HEK293T (cell line): ENCODE measurements at regions not wholly inside any gene's neighbourhood (a gene's known extent, or its start where the extent isn't known, plus 50 kb on each side); places are given as distances from the start of the nearest gene placed in this dataset.

Experiments
- CTCF ChIA-PET: fragments of 350-600 bp; formaldehyde crosslinking; extraction: SDS; loops from one replicate; lab custom pipeline; 2021; ENCODE audit warnings: antibody characterized with exemption, inconsistent platforms; lab: Yijun Ruan, JAX
- POLR2A ChIA-PET: fragments of 350-600 bp; formaldehyde crosslinking; extraction: SDS; loops from one replicate; lab custom pipeline; 2020; ENCODE audit warnings: antibody characterized with exemption, inconsistent platforms; lab: Yijun Ruan, JAX
- DNase-seq: peaks from one replicate; pipeline ENCODE4 v3.0.0; 2012; ENCODE audit warnings: mixed read lengths; ENCODE audit errors: extremely low spot score
- BHLHE40 ChIP-seq: fragments of 450-650 bp; IDR thresholded peaks from 2 replicates; pipeline ENCODE4 v1.6.1; 2016; ENCODE audit warnings: mild to moderate bottlenecking, moderate library complexity, borderline replicate concordance
- CTBP1 ChIP-seq: fragments of 450-650 bp; IDR thresholded peaks from 2 replicates; pipeline ENCODE4 v1.6.1; 2016; ENCODE audit warnings: borderline replicate concordance
- ELF4 ChIP-seq: fragments of 450-650 bp; IDR thresholded peaks from 2 replicates; pipeline ENCODE4 v1.6.1; 2017; ENCODE audit warnings: antibody characterized with exemption
- FOXM1 ChIP-seq: fragments of 450-650 bp; IDR thresholded peaks from 2 replicates; pipeline ENCODE4 v1.6.1; 2017; ENCODE audit warnings: mild to moderate bottlenecking, borderline replicate concordance
- HDGF ChIP-seq: fragments of 450-650 bp; IDR thresholded peaks from 2 replicates; pipeline ENCODE4 v1.6.1; 2017; ENCODE audit warnings: antibody characterized with exemption, borderline replicate concordance
- L3MBTL2 ChIP-seq: fragments of 450-650 bp; conservative IDR thresholded peaks from 2 replicates; pipeline ENCODE4 v1.6.1; 2016; ENCODE audit warnings: mild to moderate bottlenecking
- LEF1 ChIP-seq: fragments of 450-650 bp; IDR thresholded peaks from 2 replicates; pipeline ENCODE4 v1.6.1; 2017; ENCODE audit warnings: mild to moderate bottlenecking, borderline replicate concordance
- SP1 ChIP-seq: fragments of 450-650 bp; IDR thresholded peaks from 2 replicates; pipeline ENCODE4 v1.6.1; 2017
- SUZ12 ChIP-seq: fragments of 450-650 bp; IDR thresholded peaks from 2 replicates; pipeline ENCODE4 v1.6.1; 2016; ENCODE audit warnings: mild to moderate bottlenecking
- ZNF384 ChIP-seq: fragments of 450-650 bp; IDR thresholded peaks from 2 replicates; pipeline ENCODE4 v1.6.1; 2016

- POLR2A ChIA-PET: interaction anchor here (0.9 kb wide), 1 partner anchor 51 kb away, joined by 4 read pairs; the partner anchor contains the start of gene TNRC6C
- CTCF ChIA-PET: no interaction called here
- TF ChIP-seq SUZ12: no peak
- no peak for TF ChIP-seq FOXM1
- no peak for TF ChIP-seq L3MBTL2
- no peak for DNase-seq
Observed at GRCh38 chr17:77907497-77908461, 50.7 kb upstream of the TNRC6C start.

- POLR2A ChIA-PET: interaction anchor here (0.9 kb wide), 1 partner anchor 50 kb away, joined by 4 read pairs; the partner anchor contains the start of gene TNRC6C
- no peak for TF ChIP-seq LEF1
- no peak for TF ChIP-seq ELF4
- no peak for TF ChIP-seq FOXM1
- TF ChIP-seq BHLHE40: no peak
- TF ChIP-seq HDGF: no peak
- TF ChIP-seq SP1: no peak
- TF ChIP-seq CTBP1: no peak
- TF ChIP-seq ZNF384: no peak
- DNase-seq: no peak
- CTCF ChIA-PET: no interaction called here
Observed at GRCh38 chr17:77908501-77908900, 50.0 kb upstream of the TNRC6C start.
